AG08395 (cell line): ENCODE measurements at regions not wholly inside any gene's neighbourhood (a gene's known extent, or its start where the extent isn't known, plus 50 kb on each side); places are given as distances from the start of the nearest gene placed in this dataset.
"Not testable (repeated sequence)": the region's sequence is repeated elsewhere in the genome, so short reads cannot be mapped to it uniquely, and the experiment has no call there.

ENCODE experiments used
- DNase-seq: peaks from one replicate; pipeline ENCODE4 v3.0.0; 2012; ENCODE audit warnings: mixed read lengths, low spot score

DNA sequence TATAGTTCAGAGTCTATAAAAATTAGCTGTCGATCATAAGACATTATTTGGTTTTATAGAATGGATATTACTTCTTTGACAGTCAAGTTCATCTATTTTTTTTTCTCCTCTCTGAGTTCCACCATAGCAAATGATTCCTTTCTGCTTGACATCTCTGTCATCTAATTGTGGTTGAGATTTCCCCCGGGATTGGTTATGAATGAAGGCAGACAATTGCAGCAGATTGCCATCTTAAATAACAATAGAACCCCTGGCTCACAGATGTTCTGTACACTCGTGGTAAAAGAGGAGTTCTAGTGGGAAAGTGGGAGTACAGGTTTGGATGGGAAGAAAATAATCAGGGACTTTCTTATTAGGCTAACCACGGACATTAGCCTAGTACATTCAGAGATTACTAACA is 292.1 kb upstream of the NRXN1 start:
- DNase-seq, result no peak

DNA sequence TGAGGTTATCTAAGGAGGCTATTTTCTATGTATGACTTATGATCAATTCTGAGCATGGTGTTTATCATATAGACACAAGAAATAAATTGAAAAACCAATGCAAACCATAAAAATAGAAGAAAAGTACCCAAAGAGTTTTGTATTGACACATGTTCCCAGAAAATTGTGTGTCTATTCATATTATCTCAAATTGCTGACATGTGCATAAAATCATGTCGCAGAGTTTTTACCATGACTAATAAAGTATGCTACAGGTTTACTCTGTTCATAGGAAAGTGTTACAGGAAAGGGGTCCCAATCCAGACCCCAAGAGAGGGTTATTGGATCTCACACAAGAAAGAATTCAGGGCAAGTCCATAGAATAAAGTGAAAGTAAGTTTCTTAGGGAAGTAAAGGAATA is 290.7 kb upstream of the NRXN1 start:
- DNase-seq, result no peak

DNA sequence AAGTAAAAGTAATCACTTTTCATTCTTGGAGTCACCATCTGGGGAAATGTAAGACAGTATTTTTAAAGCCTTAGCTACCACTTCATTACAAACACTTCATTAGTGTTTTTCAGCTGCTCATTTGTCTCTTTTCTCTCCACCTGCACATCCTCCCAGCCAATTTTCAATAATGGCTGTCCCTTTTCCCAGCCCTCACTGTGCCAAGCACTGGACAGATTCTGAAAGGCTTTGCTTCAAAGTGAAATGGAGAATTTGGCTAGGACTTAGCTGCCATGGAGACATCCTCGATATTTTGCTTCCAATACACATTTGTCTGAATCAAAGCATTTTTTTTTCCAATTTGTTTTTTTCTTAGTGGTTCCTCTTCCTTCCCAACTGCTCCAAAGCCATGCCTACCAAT is 272.4 kb upstream of the NRXN1 start:
- no peak for DNase-seq

DNA sequence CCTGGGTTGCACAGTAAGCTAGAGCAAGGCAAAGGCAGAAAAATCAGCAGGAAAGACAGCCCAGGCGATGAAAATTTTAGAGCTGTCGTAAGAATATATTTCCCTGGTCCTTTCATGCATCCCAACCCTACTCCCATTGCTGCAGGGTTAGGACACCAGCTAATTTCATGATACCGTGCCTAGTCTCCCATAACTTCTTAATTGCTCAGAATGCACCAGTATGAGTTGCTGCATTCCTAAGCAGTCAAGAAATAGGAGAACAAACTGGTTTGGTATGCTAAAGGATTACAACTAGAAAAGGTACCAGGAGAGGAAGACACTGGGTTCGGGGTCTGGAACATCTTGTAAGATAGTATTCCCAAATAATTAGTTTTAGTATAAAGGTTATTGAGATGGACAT is 269.4 kb upstream of the NRXN1 start:
- DNase-seq, result no peak

DNA sequence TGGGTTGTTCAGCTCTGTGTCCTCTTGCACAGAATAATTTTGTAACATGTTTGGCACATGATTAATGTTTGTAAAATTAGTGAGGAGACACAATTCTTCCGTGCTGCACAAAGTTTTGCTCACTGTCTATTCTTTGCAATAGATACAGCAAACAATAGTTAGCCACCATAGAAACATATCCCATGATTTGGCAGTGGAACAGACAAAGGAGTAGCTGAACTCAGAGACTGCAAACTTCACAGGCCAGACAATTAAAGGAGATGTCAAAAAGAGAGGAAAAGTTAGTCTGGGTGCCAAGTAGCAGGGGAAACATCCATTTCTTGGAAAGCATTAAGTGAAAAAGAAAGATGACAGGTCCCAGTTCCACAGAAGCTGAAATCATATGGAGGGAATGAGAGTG is 267.4 kb upstream of the NRXN1 start:
- DNase-seq, result no peak

DNA sequence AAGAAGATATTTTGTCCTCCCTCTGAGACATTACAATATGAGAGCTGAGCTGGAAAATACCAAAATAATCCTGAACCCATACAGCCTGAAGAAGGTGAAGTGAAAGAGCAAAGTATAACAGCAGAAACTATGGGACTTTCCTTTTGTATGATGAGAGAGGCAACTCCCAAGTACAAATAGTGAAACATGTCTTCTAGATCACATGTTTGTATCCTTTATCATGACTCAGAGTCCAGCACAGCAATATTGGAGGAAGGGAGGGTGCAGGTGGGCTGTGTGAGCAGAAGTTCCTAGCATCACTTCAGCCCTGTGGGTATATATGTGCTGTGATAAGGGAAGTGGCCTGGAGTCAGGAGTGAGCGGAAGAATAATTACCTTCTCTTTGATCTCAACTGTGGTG is 265.6 kb upstream of the NRXN1 start:
- DNase-seq, result no peak

DNA sequence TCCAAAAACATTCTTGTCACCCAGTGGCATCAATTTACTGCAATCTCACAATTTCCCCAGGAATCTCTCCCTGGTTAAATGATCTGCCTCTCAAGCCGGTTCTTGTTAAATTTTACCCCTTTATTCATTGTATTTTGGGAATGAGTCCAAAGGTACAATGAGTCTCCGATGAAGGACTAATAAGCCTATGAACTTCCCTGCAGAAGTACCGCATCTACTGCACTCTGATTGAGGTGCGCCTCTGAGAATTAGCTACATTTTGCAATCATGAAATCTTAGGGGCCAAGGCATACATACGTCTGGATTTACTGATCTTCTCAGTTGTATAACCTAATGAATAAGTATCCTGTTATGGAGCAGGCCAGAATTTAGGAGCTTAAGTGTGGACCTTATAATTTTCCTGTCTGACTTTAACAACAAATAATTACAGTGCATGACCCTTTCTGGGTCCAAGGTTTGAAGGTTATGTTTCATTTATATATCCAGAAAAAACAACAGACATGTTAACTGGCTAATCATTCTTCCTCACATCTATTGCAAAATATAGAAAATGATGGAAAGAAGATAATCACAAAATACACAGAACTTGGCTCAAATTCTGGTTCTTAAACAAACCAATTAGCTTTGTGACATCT is 261.8 kb upstream of the NRXN1 start:
- DNase-seq, result no peak

DNA sequence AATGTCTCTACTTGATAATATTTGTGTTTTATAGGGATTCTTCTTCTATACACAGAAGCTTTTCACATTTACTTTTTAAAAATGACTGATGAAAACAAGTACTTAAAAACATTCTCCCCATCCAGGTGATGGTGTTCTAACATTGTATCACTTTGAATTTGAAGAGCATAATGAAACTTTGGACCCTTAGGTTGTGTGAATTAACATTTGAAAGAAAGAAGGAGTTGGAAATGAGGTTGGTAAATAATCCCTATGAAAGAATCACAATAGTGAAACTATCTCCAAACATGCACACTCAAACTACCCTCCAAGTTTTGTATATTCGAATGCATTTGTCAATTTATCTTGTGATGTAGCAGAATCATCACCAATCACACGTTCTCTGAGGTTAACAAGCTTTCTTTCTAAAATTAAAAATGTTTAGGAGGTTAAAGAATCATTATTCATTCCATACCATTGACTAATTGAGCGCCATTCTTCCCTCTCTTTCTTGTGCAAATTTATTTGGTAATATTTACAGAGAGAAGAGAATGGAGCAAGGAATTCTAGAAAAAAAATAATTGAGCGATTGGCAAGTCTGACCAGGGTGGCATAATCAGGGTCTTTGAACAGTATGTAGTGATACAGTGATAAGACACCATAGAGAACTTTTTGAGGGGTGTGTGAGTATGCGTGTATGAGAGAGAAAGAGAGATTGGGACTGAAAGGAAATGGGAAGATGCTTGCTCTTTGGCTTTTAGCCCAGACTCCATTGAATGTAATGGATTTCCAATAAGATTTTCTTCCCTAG is 260.0 kb upstream of the NRXN1 start:
- DNase-seq, result no peak

DNA sequence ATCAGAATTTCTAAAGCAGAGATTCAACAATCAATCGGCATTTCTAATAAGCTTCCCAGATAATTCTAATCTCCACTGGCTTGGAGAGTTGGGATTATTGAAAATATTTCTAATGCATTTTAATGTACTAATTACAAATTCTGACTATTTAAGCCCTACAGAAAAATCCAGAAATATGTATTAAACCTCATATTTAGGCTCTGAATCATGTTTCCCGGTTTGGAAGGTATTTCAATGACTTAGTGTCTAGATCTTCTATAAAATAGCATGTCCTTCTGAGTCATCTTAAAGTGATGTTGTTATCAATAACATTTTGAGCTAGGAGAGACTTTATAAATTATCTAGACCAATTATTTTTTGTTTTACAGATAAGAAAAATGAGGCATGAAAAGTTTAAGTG is 258.8 kb upstream of the NRXN1 start:
- DNase-seq, result no peak

DNA sequence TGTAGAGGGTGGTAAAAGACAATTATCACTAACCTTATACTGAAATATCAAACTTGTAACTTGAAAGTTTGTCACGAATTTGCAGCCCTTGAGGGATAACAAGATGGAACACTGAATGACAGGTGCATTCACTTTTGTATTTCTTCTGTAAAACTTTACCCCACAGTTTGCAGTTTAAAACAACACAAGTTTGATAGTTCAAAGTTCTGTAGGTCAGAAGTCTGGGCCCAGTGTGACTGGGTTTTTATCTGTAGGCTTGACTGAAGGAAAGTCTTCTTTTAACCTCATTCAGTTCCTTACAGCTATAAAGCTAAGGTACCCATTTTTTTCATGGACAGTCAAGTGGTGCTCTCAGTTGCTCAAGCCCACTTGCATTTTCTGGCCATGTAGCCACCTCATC is 257.1 kb upstream of the NRXN1 start:
- DNase-seq, result no peak

DNA sequence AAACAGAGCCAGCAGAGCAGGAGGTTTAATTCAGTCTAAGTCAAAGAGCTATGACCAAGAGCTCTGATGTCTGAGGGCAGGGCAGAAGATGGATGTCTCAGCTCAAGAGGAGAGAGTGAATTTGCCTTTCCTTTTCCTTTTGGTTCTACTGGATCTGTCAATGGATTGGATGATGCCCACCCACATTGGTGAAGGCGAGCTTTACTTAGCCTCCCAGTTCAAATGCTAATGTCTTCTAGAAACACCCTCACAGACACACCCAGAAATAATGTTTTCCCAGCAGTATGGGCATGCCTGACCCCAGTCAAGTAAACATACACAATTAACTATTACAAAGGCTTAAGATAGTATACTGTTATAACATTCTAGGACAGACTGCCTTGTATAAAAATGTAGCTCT is 236.3 kb upstream of the NRXN1 start:
- no peak for DNase-seq

DNA sequence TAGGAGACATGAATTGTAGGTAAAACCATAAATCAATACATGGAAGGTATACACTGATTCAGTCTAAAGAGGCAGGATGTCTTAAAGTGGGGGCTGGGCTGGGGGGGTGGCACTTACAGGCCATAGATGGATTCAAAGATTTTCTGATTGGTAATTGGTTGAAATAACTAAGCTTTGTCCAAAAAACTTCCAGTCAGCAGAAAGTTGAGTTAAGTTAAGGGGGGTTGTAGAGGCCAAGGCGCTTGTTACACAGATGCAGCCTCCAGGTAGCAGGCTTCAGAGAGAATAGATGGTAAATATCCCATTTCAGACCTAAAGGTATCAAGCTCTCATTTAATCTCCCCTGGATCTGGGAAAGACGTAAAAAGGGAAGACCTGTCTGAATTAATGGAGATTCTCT is 233.6 kb upstream of the NRXN1 start:
- DNase-seq, result no peak

DNA sequence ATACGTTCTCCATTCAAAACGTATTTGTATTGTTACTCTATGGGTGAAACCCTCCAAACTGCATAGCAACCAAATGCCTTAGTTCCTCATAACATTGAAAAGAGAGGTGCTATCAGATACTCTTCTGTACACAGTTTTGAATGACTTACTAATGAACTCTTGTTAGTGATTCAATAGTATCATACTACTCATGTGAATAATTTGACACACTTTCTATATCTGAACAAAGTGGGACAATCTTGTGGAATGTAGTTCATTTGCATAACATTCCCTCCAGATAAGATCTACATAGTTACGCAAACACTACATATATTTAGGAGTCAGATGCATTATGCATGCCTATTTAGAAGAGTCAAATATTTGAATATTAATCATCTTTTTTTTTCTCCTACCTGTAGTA is 232.0 kb upstream of the NRXN1 start:
- DNase-seq, result no peak

DNA sequence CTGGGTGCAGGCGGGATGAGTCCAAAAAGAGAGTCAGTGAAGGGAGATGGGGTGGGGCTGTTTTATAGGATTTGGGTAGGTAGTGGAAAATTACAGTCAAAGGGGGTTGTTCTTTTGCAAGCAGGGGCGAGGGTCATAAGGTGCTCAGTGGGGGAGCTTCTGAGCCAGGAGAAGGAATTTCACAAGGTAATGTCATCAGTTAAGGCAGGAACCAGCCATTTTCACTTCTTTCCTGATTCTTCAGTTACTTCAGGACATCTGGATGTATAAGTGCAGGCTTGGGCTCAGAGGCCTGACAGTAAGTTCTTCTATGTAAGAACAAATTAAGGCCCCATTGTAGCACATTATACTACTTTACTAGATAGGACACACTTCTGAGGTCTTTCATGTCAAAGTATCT is 231.2 kb upstream of the NRXN1 start:
- not testable (repeated sequence) for DNase-seq

DNA sequence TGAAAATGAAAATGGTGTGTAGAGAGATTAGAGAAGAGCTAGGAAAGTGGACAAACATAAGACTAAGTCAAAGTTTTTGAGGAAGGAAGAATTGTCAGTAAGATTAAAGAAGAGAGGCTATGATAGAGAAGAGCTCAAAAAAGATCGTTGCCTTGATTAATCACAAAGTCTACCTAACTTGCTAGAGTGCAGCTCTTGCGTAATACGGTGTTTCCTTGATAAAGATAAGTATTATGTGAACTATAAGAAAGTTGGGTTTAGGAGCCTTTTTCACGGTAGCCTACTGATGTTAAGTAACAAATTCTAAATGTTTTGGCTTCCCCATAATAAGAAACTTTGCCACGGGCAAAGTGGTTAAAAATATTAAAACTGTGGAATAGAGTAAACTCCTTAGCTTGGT is 226.4 kb upstream of the NRXN1 start:
- no peak for DNase-seq

DNA sequence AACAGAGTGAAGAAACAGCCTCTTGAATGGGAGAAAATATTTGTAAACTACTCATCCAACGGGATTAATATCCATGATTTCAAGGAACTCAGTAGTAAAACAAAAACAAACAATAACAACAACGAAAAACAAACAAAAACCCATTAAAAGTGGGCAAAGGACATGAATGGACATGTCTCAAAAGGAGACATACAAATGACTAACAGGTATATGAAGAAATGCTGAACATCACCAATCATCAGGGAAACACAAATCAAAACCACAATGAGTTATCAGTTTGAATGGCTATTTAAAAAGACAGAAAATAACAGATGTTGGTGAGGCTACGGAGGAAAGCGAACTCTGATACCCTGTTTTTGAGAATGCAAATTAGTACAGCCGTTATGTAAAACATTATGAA is 224.8 kb upstream of the NRXN1 start:
- DNase-seq, result no peak

DNA sequence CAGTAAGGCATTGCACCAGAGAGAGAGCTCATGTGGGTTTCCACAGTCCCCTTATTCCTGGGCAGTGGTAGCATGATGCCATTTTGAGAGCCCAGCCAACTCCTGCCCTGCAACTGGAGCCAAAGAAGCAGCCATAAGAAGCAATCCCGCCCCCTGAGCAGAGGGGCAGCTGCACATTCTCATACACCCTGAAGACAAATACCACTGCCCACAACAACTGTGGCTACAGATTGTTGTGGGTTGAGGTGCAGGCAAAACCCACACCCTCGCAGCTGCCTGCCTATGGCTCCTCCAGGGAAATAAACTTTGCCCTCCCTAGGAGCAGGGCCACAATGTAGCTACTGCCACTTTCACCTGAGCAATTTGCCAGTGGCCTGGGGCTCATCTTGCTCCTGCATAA is 219.4 kb upstream of the NRXN1 start:
- no peak for DNase-seq

DNA sequence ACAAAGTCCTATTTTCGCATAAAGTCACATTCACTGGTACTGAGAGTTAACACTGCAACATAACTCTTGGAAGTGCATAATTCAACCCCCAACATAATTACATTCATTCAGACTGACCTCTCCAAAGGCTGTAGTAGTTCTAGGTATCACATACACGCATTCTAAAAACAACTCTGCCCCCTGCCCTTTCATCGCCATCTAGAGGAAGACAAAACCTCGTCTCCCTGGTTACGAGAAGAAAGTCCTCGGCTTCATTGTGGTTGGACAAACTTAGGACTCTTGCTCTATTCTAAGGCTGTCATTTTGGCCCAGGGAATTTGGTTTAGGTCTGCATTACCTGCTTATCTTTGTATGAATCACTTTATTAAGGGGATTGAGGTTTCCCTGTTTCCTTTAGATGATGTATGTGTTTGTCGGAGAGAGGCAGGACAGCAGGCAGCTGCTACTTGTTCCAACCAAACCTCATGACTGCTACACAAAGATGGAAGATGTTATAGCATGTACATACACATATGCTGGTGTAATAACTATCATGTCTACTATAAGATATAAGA is 215.4 kb upstream of the NRXN1 start:
- DNase-seq, result no peak

DNA sequence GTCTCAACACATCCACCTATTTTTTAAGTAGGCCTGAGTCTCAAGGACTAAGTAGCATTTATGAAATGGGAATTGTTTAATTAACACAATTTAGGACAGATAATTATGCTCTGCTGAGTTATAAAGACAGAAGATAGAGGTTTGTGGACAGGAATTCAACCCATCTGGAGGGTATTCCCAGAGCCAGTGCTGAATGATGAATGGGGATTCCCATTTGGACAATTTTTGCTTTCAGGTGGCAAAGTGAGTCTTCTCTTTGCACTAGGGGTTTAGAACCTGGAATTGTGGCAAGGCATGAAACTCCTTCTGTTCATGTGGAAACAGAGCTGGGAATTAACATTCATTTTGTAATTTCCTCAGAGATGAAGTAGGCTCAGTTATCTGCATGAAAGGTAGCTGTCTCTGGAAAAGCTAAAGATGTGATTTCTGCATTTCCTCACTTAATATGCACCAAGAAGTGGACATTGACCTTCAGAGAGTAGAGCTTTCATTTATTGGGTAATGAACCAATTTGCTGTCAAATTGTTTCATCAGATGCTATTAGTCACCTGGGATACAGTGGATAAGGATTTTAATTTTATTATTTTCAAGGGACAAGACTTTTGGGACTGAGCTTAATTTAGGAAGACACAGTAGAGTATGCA is 212.1 kb upstream of the NRXN1 start:
- no peak for DNase-seq

DNA sequence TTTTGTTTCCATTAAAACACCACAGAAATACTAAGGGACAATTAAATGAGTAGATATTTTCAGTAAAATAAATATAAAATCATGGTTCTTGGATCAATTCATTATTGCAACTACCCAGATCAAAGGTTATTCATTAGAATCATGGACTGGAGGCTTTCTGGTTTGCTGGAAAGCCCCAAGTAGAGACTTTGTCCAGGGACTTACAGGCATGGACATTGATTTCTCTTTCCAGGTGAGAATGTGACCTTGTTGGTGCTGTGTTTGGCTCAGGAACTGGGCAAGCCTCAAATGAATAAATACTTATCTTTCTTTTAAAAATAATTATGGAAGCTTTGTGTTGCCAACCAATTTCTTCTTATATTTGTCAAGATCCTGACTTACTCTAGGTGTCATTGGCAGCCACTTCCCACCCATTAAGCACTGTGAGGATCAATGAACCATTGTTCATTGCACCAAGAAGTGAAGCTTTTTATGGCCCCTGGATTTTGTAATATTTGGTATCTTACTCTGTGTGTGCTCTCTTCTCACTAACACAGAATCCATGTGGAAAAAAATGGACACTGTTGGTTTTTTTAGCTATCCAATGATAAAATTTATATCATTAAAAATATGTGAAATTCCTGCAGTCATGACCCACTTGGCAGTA is 205.8 kb upstream of the NRXN1 start:
- DNase-seq, result no peak

DNA sequence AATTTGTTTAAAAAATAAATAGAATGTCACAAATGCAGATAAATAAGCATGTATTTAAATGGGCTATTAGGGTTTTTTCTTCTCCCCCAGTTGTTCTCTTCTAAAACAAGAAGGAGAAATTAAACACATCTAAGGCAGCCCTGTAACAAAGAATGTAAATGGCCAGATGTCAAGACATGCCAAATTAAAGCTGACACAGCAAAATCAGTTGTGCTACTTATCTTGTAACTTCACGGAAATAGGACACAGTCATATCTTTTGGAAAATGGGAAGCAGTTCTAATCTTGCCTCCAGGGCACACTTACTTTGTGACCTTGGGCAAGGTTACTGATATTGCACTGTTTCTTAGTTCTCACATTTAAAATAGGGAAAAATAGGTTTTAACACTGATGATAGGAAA is 200.1 kb upstream of the NRXN1 start:
- DNase-seq, result no peak

DNA sequence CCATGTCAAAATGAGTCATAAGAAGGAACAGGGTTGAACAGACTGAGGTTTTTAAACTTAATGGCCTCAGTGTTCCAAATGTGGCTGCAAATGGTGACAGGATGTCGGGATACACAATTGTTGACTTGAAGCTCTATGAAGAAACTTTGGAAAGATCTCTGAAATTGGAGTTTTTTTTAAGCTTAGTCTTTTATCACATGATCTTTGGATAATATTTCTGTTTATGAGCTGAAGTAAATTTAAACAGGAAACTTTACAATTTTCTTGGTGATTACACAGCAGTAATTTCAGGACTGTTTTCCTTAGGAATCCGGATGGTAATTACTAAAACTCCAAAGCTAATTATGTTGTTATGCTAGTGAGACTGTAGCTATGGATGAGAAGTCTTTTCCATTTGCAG is 199.1 kb upstream of the NRXN1 start:
- DNase-seq, result no peak

DNA sequence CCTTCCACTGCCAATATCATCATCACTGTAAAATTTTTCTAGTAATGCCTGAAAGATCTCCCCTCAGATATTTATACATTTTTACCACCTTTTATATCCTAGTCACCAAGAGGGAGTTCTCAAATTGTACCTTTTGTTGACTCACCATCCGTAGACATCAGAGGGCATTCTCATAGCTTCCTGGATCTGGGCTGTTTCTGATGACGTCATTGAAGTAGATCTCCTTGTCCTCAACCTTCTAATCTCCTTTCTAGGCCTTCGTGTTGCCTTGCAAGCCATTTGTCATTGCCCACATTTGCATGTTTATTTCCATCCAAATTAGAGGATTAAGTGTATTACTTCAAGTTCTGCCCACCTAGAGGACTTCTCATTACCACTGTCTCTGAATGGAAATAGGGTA is 193.4 kb upstream of the NRXN1 start:
- no peak for DNase-seq
